Tibial nerve (tissue), 4 donors: ENCODE measurements at regions not wholly inside any gene's neighbourhood (a gene's known extent, or its start where the extent isn't known, plus 50 kb on each side); places are given as distances from the start of the nearest gene placed in this dataset.

ENCODE experiments used
- DNase-seq, 2 donors: peaks; one replicate each; pipeline ENCODE4 v3.0.0-alpha.2; 2019; ENCODE audit warnings: low spot score in 2 of 2
- H3K27ac ChIP-seq, 4 donors: fragments of 200-600 bp; sonication (generic) in 3 of 4; one replicate each; pipeline ENCODE4 v1.5.1; 2017 to 2019; ENCODE audit warnings: mild to moderate bottlenecking in 1 of 4
- H3K27me3 ChIP-seq, 2 donors: fragments of 200-600 bp; sonication (generic) in 1 of 2; one replicate each; pipeline versions ENCODE4 v1.5.1 to v1.6.0; 2017 to 2019
- H3K36me3 ChIP-seq, 3 donors: fragments of 200-600 bp; sonication (generic); one replicate each; pipeline ENCODE4 v1.5.1; 2018 to 2019
- H3K4me1 ChIP-seq, 4 donors: fragments of 200-600 bp; sonication (generic) in 3 of 4; one replicate each; pipeline ENCODE4 v1.5.1; 2017 to 2019
- H3K4me3 ChIP-seq, 4 donors: fragments of 200-600 bp; sonication (generic) in 3 of 4; one replicate each; pipeline ENCODE4 v1.5.1; 2017 to 2019; ENCODE audit warnings: mild to moderate bottlenecking in 1 of 4, moderate library complexity in 1 of 4
- H3K9me3 ChIP-seq, 4 donors: fragments of 200-600 bp; sonication (generic) in 3 of 4; one replicate each; pipeline ENCODE4 v1.5.1; 2017 to 2019
- CTCF ChIP-seq, 5 experiments: fragments of 200-600 bp in 3 of 5; fragments of 450-650 bp in 2 of 5; sonication (generic) in 3 of 5; IDR thresholded peaks; one replicate each; pipeline ENCODE4 v1.5.1; 2016 to 2019; ENCODE audit warnings: antibody characterized with exemption in 5 of 5, mild to moderate bottlenecking in 3 of 5, moderate library complexity in 2 of 5
- EP300 ChIP-seq, 2 donors: sonication (generic); formaldehyde crosslinking; IDR thresholded peaks; one replicate each; pipeline ENCODE4 v1.6.1; 2017; ENCODE audit warnings: antibody characterized with exemption in 2 of 2, mild to moderate bottlenecking in 1 of 2
- POLR2A ChIP-seq, 2 donors: fragments of 450-650 bp; IDR thresholded peaks; one replicate each; pipeline ENCODE4 v1.6.1; 2017; ENCODE audit warnings: antibody characterized with exemption in 2 of 2, mild to moderate bottlenecking in 2 of 2, moderate library complexity in 2 of 2
- WGBS, 2 donors: methylation state at CpG; one replicate each; pipeline ENCODE4 v1.1.5; 2018; 5-methylcytosine and 5-hydroxymethylcytosine counted together

GRCh38 chr15:53000409-53000808 lies 210.3 kb upstream of the ONECUT1 start:
- no peaks in the 10 kb centered on the region for H3K4me1 ChIP-seq
- TF ChIP-seq POLR2A (IDR thresholded peaks at IDR 0.05) (no peak), CTCF (IDR thresholded peaks at IDR 0.05) (no peak), EP300 (IDR thresholded peaks at IDR 0.05) (no peak)
- H3K36me3 ChIP-seq = no peaks in the 10 kb centered on the region
- no peak overlapping the region for H3K27ac ChIP-seq
- H3K9me3 ChIP-seq = no peaks in the 10 kb centered on the region
- DNase-seq = no peak
- no peaks in the 10 kb centered on the region for H3K27me3 ChIP-seq
- 28 to 32% methylated on average over 4 of the region's 4 CpGs for WGBS, 2 donors
- H3K4me3 ChIP-seq = no peak overlapping the region

- no peaks in the 10 kb centered on the region for H3K27me3 ChIP-seq
Measured at GRCh38 chr15:52997123-52997522, 207.0 kb upstream of the ONECUT1 start.

GRCh38 chr15:52994290-52994689 lies 204.2 kb upstream of the ONECUT1 start:
- Histone ChIP-seq H3K36me3 (no peaks in the 10 kb centered on the region), H3K4me1 (no peaks in the 10 kb centered on the region), H3K4me3 (no peak overlapping the region), H3K9me3 (peaks cover 0 to 25% (median 0%) of the 10 kb centered on the region in 4 donors), H3K27ac (no peak overlapping the region), H3K27me3 (no peaks in the 10 kb centered on the region)
- no peak for TF ChIP-seq POLR2A (IDR thresholded peaks at IDR 0.05)
- TF ChIP-seq EP300 (IDR thresholded peaks at IDR 0.05) = no peak
- no peak for TF ChIP-seq CTCF (IDR thresholded peaks at IDR 0.05)
- DNase-seq = no peak
- whole genome bisulfite sequencing, 2 donors = 86 to 93% methylated on average over 1 of the region's 1 CpG

More at GRCh38 chr15:52997123-52997522, 207.0 kb upstream of the ONECUT1 start:
- no peak for DNase-seq
- Histone ChIP-seq H3K36me3 (no peaks in the 10 kb centered on the region), H3K9me3 (peaks cover 0 to 21% (median 0%) of the 10 kb centered on the region in 4 donors), H3K4me3 (no peak overlapping the region), H3K27ac (no peak overlapping the region), H3K4me1 (no peaks in the 10 kb centered on the region)
- TF ChIP-seq POLR2A (IDR thresholded peaks at IDR 0.05) (no peak), EP300 (IDR thresholded peaks at IDR 0.05) (no peak), CTCF (IDR thresholded peaks at IDR 0.05) (no peak)

GRCh38 chr15:52984507-52984906 lies 194.4 kb upstream of the ONECUT1 start:
- no peak for DNase-seq
- Histone ChIP-seq H3K27me3 (no peaks in the 10 kb centered on the region), H3K4me1 (no peaks in the 10 kb centered on the region), H3K9me3 (peaks cover 0 to 2% (median 0%) of the 10 kb centered on the region in 4 donors), H3K36me3 (no peaks in the 10 kb centered on the region), H3K27ac (no peak overlapping the region), H3K4me3 (no peak overlapping the region)
- 41 to 59% methylated on average over 3 of the region's 3 CpGs for WGBS, 2 donors
- no peak for TF ChIP-seq POLR2A (IDR thresholded peaks at IDR 0.05)
- TF ChIP-seq CTCF (IDR thresholded peaks at IDR 0.05) = no peak
- no peak for TF ChIP-seq EP300 (IDR thresholded peaks at IDR 0.05)

GRCh38 chr15:52980446-52980845 lies 190.3 kb upstream of the ONECUT1 start:
- no peak overlapping the region for H3K27ac ChIP-seq
- no peaks in the 10 kb centered on the region for H3K9me3 ChIP-seq
- no peaks in the 10 kb centered on the region for H3K27me3 ChIP-seq
- H3K4me1 ChIP-seq = no peaks in the 10 kb centered on the region
- 76 to 77% methylated on average over 3 of the region's 3 CpGs for WGBS, 2 donors
- no peak overlapping the region for H3K4me3 ChIP-seq
- no peak for TF ChIP-seq POLR2A (IDR thresholded peaks at IDR 0.05)
- no peak for TF ChIP-seq CTCF (IDR thresholded peaks at IDR 0.05)
- no peak for TF ChIP-seq EP300 (IDR thresholded peaks at IDR 0.05)
- no peaks in the 10 kb centered on the region for H3K36me3 ChIP-seq
- DNase-seq = no peak
